Body of pancreas (tissue), 4 donors: ENCODE measurements at regions not wholly inside any gene's neighbourhood (a gene's known extent, or its start where the extent isn't known, plus 50 kb on each side); places are given as distances from the start of the nearest gene placed in this dataset.
"Not testable (repeated sequence)": the region's sequence is repeated elsewhere in the genome, so short reads cannot be mapped to it uniquely, and the experiment has no call there.

Source experiments
- ATAC-seq: fragments of 150-250 bp; one replicate; pipeline ENCODE4 v1.9.1; 2016
- DNase-seq, 4 donors: peaks; one replicate each; pipeline ENCODE4 v3.0.0-alpha.2; 2019
- H3K27ac ChIP-seq, 4 donors: fragments of 200-600 bp; sonication (generic); 1 replicate in 3 of 4; 2 replicates in 1 of 4; pipeline versions ENCODE4 v1.5.1 to v1.6.1; 2016 to 2019; ENCODE audit warnings: mild to moderate bottlenecking in 1 of 4, mixed read lengths in 1 of 4, moderate library complexity in 1 of 4
- H3K27me3 ChIP-seq, 2 donors: fragments of 200-600 bp; sonication (generic); one replicate each; pipeline ENCODE4 v1.6.0; 2016; ENCODE audit warnings: mild to moderate bottlenecking in 1 of 2
- H3K36me3 ChIP-seq, 2 donors: fragments of 200-600 bp; sonication (generic); replicated peaks in 1 of 2; 2 replicates each; pipeline ENCODE4 v1.5.1; 2016; ENCODE audit warnings: low read depth in 2 of 2; ENCODE audit not compliant: insufficient read depth in 1 of 2
- H3K4me1 ChIP-seq: fragments of 200-600 bp; sonication (generic); one replicate; pipeline ENCODE4 v1.6.0; 2016
- H3K4me3 ChIP-seq, 2 donors: fragments of 200-600 bp; sonication (generic); 1 replicate in 1 of 2; 2 replicates in 1 of 2; pipeline ENCODE4 v1.5.1; 2016 to 2019
- H3K9me3 ChIP-seq, 3 donors: fragments of 200-600 bp; sonication (generic); 1 replicate in 2 of 3; 2 replicates in 1 of 3; pipeline ENCODE4 v1.5.1; 2016
- CTCF ChIP-seq, 7 experiments: fragments of 450-650 bp in 4 of 7; fragments of 200-600 bp in 3 of 7; sonication (generic) in 3 of 7; IDR thresholded peaks; one replicate each; pipeline ENCODE4 v1.5.1; 2016 to 2019; ENCODE audit warnings: antibody characterized with exemption in 7 of 7
- POLR2A ChIP-seq, 3 donors: fragments of 450-650 bp; IDR thresholded peaks; one replicate each; pipeline ENCODE4 v1.6.1; 2016; ENCODE audit warnings: antibody characterized with exemption in 3 of 3, mild to moderate bottlenecking in 2 of 3
- WGBS, 2 donors: methylation state at CpG; one replicate each; pipeline ENCODE4 v1.1.5; 2017; 5-methylcytosine and 5-hydroxymethylcytosine counted together
- intact Hi-C: fragments of 100-400 bp; cut with DNase I; formaldehyde crosslinking; loops from one replicate; pipeline ENCODE4 v1.15.1; 2023

DNA sequence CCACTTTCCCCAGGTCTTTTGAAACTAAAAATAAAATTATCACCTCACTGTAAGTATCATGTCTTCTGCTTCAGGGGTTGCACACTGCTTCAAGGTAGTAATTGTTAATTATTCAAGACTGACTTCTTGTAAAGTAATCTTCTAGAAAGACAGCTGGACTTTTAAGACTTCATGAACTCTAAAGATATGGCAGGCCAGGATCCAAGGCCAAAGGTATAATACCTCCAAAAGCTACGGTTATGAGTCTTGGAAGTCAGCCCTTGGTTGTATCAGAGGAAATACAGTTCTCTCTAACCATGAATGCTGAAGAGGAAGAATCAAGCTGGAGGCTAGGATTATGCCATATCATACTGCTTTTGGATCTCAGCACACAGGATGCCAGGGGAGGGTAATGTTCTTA is 1346.8 kb upstream of the GJE1 start:
- intact Hi-C loops = no loop called here
- Histone ChIP-seq H3K27me3 (no peaks in the 10 kb centered on the region), H3K4me3 (no peak overlapping the region), H3K36me3 (no peaks in the 10 kb centered on the region), H3K4me1 (no peaks in the 10 kb centered on the region), H3K27ac (no peak overlapping the region), H3K9me3 (no peaks in the 10 kb centered on the region)
- ATAC-seq (no peak), DNase-seq (no peak)
- TF ChIP-seq CTCF (IDR thresholded peaks at IDR 0.05) (no peak), POLR2A (IDR thresholded peaks at IDR 0.05) (no peak)
- 27 to 38% methylated on average over 1 of the region's 1 CpG for WGBS, 2 donors

GRCh38 chr6:140784573-140784972 is 1348.2 kb upstream of the GJE1 start:
- Histone ChIP-seq H3K27me3 (no peaks in the 10 kb centered on the region), H3K36me3 (no peaks in the 10 kb centered on the region), H3K4me3 (no peak overlapping the region), H3K4me1 (no peaks in the 10 kb centered on the region), H3K9me3 (no peaks in the 10 kb centered on the region), H3K27ac (no peak overlapping the region)
- no peak for TF ChIP-seq POLR2A (IDR thresholded peaks at IDR 0.05)
- TF ChIP-seq CTCF (IDR thresholded peaks at IDR 0.05) = no peak
- intact Hi-C loops = no loop called here
- WGBS, 2 donors = 53 to 64% methylated on average over 2 of the region's 2 CpGs
- ATAC-seq (no peak), DNase-seq (no peak)

- H3K27me3 ChIP-seq, H3K36me3 ChIP-seq, DNase-seq, H3K9me3 ChIP-seq, H3K4me3 ChIP-seq, H3K27ac ChIP-seq, intact Hi-C loops, H3K4me1 ChIP-seq, ATAC-seq: not testable (repeated sequence)
- 79 to 83% methylated on average over 2 of the region's 2 CpGs for WGBS, 2 donors
Measured at GRCh38 chr6:140783504-140783903, 1349.2 kb upstream of the GJE1 start.

DNA sequence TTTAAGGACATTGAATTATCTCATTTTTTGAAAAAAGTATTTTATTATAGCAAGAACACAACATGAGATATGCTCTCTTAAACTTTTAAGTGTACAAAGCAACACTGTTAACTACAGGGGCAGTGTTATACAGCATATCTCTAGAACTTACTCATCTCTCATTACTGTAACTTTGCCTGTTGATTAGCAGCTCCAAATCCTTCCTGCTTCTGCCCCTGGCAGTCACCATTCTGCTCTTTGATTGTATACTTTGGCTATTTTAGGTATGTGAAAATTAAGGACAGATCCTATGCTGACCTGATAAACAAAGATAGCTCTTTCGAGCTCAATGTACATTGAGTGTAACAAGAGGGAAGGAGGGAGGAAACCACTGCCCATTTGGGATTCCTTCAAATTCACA is 1349.8 kb upstream of the GJE1 start:
- Histone ChIP-seq H3K4me3 (no peak overlapping the region), H3K4me1 (no peaks in the 10 kb centered on the region), H3K27ac (no peak overlapping the region), H3K9me3 (no peaks in the 10 kb centered on the region), H3K36me3 (no peaks in the 10 kb centered on the region), H3K27me3 (no peaks in the 10 kb centered on the region)
- WGBS, 2 donors = 63 to 65% methylated on average over 1 of the region's 1 CpG
- TF ChIP-seq POLR2A (IDR thresholded peaks at IDR 0.05) (no peak), CTCF (IDR thresholded peaks at IDR 0.05) (no peak)
- intact Hi-C loops = no loop called here
- no peak for DNase-seq
- no peak for ATAC-seq

- 72 to 78% methylated on average over 5 of the region's 5 CpGs for WGBS, 2 donors
- no peak for ATAC-seq
Measured at GRCh38 chr6:140779991-140780596, 1352.6 kb upstream of the GJE1 start.

More at GRCh38 chr6:140779991-140780596, 1352.6 kb upstream of the GJE1 start:
- intact Hi-C loops = no loop called here
- no peak overlapping the region for H3K4me3 ChIP-seq
- TF ChIP-seq CTCF (IDR thresholded peaks at IDR 0.05) = no peak
- TF ChIP-seq POLR2A (IDR thresholded peaks at IDR 0.05) = no peak
- no peaks in the 10 kb centered on the region for H3K36me3 ChIP-seq
- DNase-seq = peak in 2 of 4 donors; percentile 9 to 12
- H3K27ac ChIP-seq = no peak overlapping the region
- no peaks in the 10 kb centered on the region for H3K27me3 ChIP-seq
- H3K4me1 ChIP-seq = no peaks in the 10 kb centered on the region
- no peaks in the 10 kb centered on the region for H3K9me3 ChIP-seq
